Type B pancreatic cell (in vitro differentiated cells): ENCODE measurements at regions not wholly inside any gene's neighbourhood (a gene's known extent, or its start where the extent isn't known, plus 50 kb on each side); places are given as distances from the start of the nearest gene placed in this dataset.

ENCODE experiments used
- DNase-seq: peaks from one replicate; pipeline ENCODE4 v3.0.0; 2021; ENCODE audit warnings: mixed read lengths; ENCODE audit not compliant: unreplicated experiment; ENCODE audit errors: extremely low spot score
- H3K27ac Mint-ChIP-seq: 2 replicates; pipeline ENCODE4 v1.8.0; 2021; ENCODE audit warnings: mild to moderate bottlenecking, mixed read lengths
- H3K27me3 Mint-ChIP-seq: 2 replicates; pipeline ENCODE4 v1.8.0; 2021; ENCODE audit warnings: mixed read lengths
- H3K36me3 Mint-ChIP-seq: 2 replicates; pipeline ENCODE4 v1.8.0; 2021; ENCODE audit warnings: mixed read lengths
- H3K4me1 Mint-ChIP-seq: one replicate; pipeline ENCODE4 v1.8.0; 2021; ENCODE audit warnings: mixed read lengths; ENCODE audit not compliant: unreplicated experiment
- H3K4me3 Mint-ChIP-seq: 2 replicates; pipeline ENCODE4 v1.8.0; 2021; ENCODE audit warnings: mild to moderate bottlenecking, mixed read lengths
- H3K9me3 Mint-ChIP-seq: 2 replicates; pipeline ENCODE4 v1.8.0; 2021; ENCODE audit warnings: mixed read lengths
- TF ChIP-seq, protein P1 (sequence below): fragments of 200-600 bp; sonication (generic); conservative IDR thresholded peaks from 2 replicates; pipeline ENCODE4 v1.5.0; 2021; ENCODE audit warnings: antibody characterized with exemption, mild to moderate bottlenecking

DNA sequence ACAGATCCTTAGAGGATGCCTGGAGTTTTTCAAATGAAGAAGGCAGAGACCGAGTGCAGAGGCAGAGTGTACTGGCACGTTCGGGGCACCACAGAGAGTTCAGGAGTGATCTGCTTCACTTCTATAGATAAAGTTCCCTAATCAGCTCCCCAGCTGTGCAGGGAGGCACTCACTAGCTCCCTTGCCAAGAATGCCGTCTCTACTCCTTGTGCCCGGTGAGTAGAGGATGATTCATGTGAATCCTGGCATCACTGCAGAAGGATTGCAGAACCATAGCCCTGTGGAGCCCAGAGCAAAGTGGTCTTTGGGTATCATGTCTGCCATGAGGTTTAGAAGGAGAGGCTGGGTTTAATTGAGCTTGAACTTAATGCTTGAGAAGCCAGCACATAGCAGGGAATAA lies 510.1 kb upstream of the RAB6C start:
- H3K27me3 Mint-ChIP-seq, result peaks cover 28% of the 10 kb centered on the region
- H3K4me1 Mint-ChIP-seq, result no peaks in the 10 kb centered on the region
- H3K9me3 Mint-ChIP-seq, result no peaks in the 10 kb centered on the region
- H3K4me3 Mint-ChIP-seq, result no peak overlapping the region
- H3K27ac Mint-ChIP-seq, result no peak overlapping the region
- no peaks in the 10 kb centered on the region for H3K36me3 Mint-ChIP-seq
- no peak for DNase-seq
- TF ChIP-seq, protein P1, sequence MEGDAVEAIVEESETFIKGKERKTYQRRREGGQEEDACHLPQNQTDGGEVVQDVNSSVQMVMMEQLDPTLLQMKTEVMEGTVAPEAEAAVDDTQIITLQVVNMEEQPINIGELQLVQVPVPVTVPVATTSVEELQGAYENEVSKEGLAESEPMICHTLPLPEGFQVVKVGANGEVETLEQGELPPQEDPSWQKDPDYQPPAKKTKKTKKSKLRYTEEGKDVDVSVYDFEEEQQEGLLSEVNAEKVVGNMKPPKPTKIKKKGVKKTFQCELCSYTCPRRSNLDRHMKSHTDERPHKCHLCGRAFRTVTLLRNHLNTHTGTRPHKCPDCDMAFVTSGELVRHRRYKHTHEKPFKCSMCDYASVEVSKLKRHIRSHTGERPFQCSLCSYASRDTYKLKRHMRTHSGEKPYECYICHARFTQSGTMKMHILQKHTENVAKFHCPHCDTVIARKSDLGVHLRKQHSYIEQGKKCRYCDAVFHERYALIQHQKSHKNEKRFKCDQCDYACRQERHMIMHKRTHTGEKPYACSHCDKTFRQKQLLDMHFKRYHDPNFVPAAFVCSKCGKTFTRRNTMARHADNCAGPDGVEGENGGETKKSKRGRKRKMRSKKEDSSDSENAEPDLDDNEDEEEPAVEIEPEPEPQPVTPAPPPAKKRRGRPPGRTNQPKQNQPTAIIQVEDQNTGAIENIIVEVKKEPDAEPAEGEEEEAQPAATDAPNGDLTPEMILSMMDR, result no peak

DNA sequence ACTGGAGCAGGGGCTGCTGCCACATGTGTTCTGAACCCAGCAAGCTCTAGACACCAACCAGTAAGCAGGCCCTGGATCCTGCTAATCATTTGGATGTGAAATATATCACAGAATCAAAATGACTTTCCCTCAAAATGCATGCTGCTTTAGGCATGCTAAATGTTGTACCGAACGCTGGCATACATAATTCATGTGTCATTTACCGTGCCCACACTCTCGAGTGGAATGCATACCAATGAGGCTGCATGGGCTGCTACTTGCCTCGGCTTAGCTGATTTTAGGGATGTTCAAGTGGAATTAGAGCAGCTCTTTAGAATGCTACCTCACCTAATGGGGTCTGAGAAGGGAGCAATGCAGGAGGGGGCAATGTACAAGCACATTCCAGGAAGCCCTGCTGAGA lies 509.6 kb upstream of the RAB6C start:
- Mint-ChIP-seq H3K9me3 (no peaks in the 10 kb centered on the region), H3K4me3 (no peak overlapping the region), H3K27me3 (peaks cover 28% of the 10 kb centered on the region)

DNA sequence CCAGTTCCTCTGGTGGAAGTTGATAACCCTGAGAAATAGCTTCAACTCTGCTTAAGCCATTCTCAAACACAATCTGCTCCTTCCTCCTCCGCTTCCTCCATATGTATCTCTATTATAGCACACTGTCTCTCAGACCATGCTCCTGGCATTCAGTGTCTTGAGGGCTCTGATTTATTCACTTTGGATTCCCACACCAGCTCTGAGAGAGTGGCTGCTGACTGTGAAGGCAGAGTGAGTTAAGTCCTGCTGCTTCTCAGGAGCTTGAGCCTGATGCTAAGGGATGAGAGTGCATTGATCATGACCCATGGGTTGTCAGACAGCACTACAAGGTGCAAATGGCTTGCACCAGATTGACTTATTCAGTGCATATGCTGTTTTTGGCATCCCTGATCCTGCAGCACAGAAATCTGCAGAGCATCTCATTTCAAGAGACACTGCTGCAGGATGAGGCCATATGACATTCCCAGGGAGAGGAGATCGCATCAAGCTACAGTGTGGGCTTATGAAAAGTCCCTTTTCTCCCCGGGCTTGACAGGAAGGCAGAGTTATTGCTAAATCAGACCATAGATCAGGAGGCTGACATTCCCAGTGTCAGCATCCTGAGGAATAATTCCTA lies 500.5 kb upstream of the RAB6C start:
- TF ChIP-seq, protein P1, result no peak
- H3K27ac Mint-ChIP-seq, result no peak overlapping the region
- no peaks in the 10 kb centered on the region for H3K9me3 Mint-ChIP-seq
- DNase-seq, result no peak
- H3K4me1 Mint-ChIP-seq, result peaks cover 5% of the 10 kb centered on the region
- peaks cover 17% of the 10 kb centered on the region for H3K27me3 Mint-ChIP-seq
- H3K36me3 Mint-ChIP-seq, result no peaks in the 10 kb centered on the region
- no peak overlapping the region for H3K4me3 Mint-ChIP-seq

More for the DNA sequence above, 509.6 kb upstream of the RAB6C start:
- TF ChIP-seq, protein P1, result no peak
- no peak for DNase-seq
- no peaks in the 10 kb centered on the region for H3K36me3 Mint-ChIP-seq
- H3K4me1 Mint-ChIP-seq, result no peaks in the 10 kb centered on the region
- H3K27ac Mint-ChIP-seq, result no peak overlapping the region

DNA sequence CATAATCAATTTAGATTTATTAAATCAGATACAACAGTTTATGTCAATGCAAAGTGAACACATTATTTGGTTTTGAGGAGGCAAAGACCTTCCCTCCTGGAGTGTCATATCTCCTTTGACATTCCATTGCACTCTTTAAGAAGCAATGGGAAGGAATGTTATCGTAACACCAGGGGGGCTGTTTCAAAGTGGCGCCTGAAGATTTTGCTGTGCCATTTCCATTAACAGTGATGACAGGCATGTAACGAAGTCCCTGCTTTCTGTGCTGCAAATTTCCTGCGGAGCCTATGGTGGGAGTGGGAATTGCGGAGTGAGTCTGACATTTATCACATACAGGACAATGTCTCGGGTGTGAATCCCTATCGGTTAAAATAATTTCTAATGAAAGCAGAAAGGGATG lies 499.6 kb upstream of the RAB6C start:
- H3K4me1 Mint-ChIP-seq, result peaks cover 5% of the 10 kb centered on the region
- TF ChIP-seq, protein P1, result no peak
- peaks cover 17% of the 10 kb centered on the region for H3K27me3 Mint-ChIP-seq
- H3K9me3 Mint-ChIP-seq, result no peaks in the 10 kb centered on the region
- H3K27ac Mint-ChIP-seq, result no peak overlapping the region
- DNase-seq, result no peak
- H3K4me3 Mint-ChIP-seq, result no peak overlapping the region
- no peaks in the 10 kb centered on the region for H3K36me3 Mint-ChIP-seq

DNA sequence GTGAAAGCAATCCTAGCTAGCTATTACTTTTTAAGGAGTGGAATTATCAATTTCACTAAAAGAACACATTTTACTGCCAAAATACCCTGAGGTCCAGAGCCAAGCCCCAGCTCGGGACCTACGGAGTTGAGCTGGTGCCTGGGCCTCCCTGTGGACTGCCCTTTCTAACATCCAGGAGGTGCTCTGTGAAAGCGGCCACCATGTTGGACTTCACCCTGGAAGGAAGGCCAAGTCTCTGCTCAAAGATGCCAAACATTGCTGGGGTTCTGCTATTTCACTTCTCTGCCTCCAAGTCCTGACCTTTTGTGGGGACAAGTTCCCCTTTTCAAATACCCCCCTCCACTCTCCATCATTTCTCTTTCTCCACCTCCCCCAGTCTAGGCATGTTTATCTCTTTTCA lies 498.7 kb upstream of the RAB6C start:
- Mint-ChIP-seq H3K27ac (no peak overlapping the region), H3K27me3 (peaks cover 17% of the 10 kb centered on the region), H3K4me1 (peaks cover 5% of the 10 kb centered on the region), H3K9me3 (no peaks in the 10 kb centered on the region), H3K4me3 (no peak overlapping the region), H3K36me3 (no peaks in the 10 kb centered on the region)
- no peak for DNase-seq
- TF ChIP-seq, protein P1, result no peak
